Posterior cingulate gyrus (tissue), 11 donors: ENCODE measurements at regions not wholly inside any gene's neighbourhood (a gene's known extent, or its start where the extent isn't known, plus 50 kb on each side); places are given as distances from the start of the nearest gene placed in this dataset.

Experiments
- DNase-seq, 10 donors: peaks; one replicate each; pipeline versions ENCODE4 v3.0.0 to v3.0.0-alpha.2; 2020 to 2021; ENCODE audit warnings: mixed read lengths in 3 of 10
- intact Hi-C: fragments of 100-400 bp; cut with DNase I; formaldehyde crosslinking; loops from one replicate; pipeline ENCODE4 v1.15.1; 2023

- no peak for DNase-seq
- intact Hi-C loops: loop anchor here (5.0 kb wide), 1 partner anchor 167 kb away; no protein-coding TSS in a partner anchor
Measured at GRCh38 chr9:89554307-89555035, 50.3 kb upstream of the GADD45G start.

- no peak for DNase-seq
- intact Hi-C loops: loop anchor here (5.0 kb wide), 1 partner anchor 166 kb away; no protein-coding TSS in a partner anchor
Measured at GRCh38 chr9:89553451-89554010, 51.3 kb upstream of the GADD45G start.

- intact Hi-C loops: loop anchor here (5.0 kb wide), 1 partner anchor 163 kb away; no protein-coding TSS in a partner anchor
- DNase-seq: no peak
Measured at GRCh38 chr9:89550346-89550927, 52.5 kb upstream of the SEMA4D start.

- DNase-seq: peak; percentile 54 to 97 (median 83)
Measured at GRCh38 chr9:89549031-89549644, 51.2 kb upstream of the SEMA4D start.

GRCh38 chr9:89548071-89548638 lies 50.2 kb upstream of the SEMA4D start:
- intact Hi-C loops: loop anchor here (2.0 to 5.0 kb wide), 3 partner anchors 51 to 229 kb away; partner anchors contain the start of genes SECISBP2 and SEMA4D

More at GRCh38 chr9:89549031-89549644, 51.2 kb upstream of the SEMA4D start:
- intact Hi-C loops: loop anchor here (2.0 to 5.0 kb wide), 3 partner anchors 52 to 230 kb away; partner anchors contain the start of genes SECISBP2 and SEMA4D

More at GRCh38 chr9:89548071-89548638, 50.2 kb upstream of the SEMA4D start:
- DNase-seq: no peak
